ENCODE measurements at regions not wholly inside any gene's neighbourhood (a gene's known extent, or its start where the extent isn't known, plus 50 kb on each side); places are given as distances from the start of the nearest gene placed in this dataset.
"Not testable (repeated sequence)": the region's sequence is repeated elsewhere in the genome, so short reads cannot be mapped to it uniquely, and the experiment has no call there.

DNA sequence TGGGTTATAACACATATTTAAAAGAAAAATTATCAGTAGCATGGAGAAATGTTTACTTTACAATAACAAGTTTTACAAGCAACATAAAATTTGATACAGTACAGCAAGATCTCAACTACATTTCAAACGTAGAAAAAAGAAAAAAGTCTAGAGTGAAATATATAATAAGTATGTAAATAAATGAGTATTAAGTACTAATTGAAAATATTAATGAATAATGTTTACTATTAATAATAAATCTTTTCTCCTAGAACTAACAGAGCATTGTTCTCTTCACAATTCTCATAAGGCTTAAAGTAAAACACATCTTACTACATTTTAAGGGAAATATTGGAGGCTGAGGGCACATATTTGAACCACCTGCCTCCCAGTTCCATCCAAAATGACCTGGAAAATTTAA lies 72.1 kb downstream of the TMEM212 start:
- no peak for DNase-seq (ENCODE audit: low spot score)

DNA sequence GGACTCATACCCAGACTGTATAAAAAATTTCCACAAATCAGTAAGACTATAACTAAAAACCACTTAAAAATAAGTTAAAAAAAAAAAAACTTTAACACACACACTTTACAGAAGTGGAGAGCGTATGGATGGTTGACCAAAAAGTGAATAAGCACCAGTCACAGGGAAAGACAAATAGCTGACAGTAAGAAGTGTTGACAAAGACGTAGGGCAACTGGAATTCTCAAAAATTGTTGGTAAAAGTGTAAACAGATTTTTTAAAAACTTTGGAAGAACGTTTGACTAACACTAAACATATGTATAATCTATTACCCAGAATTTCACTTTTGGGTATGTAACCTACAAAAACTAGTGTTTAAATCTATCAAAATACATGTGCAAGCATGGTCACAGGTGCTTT lies 73.7 kb downstream of the TMEM212 start:
- no peak for DNase-seq (ENCODE audit: low spot score)

DNA sequence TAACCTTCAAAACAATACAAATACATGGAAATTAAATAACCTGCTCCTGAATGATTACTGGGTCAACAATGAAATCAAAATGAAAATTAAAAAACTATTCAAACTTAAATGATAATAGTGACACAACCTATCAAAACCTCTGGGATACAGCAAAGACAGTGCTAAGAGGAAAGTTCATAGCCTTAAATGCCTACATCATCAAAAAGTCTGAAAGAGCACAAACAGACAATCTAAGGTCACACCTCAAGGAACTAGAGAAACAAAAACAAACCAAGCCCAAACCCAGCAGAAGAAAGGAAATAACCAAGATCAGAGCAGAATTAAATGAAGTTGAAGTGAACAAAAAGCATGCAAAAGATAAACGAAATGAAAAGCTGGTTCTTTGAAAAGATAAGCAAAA lies 79.5 kb downstream of the TMEM212 start:
- not testable (repeated sequence) for DNase-seq (ENCODE audit: low spot score)

DNA sequence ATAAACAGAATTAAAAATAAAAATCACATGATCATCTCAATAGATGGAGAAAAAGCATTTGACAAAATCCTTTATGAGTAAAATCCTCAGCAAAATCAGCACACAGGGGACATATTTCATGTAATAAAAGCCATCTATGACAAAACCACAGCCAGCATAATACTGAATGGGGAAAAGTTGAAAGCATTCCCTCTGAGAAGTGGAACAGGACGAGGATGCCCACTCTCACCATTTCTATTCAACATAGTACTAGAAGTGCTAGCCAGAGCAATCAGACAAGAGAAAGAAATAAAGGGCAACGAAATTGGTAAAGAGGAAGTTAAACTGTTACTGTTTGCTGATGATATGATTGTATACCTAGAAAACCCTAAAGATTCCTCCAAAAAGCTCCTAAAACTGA lies 80.5 kb downstream of the TMEM212 start:
- DNase-seq (ENCODE audit: low spot score) = not testable (repeated sequence)

DNA sequence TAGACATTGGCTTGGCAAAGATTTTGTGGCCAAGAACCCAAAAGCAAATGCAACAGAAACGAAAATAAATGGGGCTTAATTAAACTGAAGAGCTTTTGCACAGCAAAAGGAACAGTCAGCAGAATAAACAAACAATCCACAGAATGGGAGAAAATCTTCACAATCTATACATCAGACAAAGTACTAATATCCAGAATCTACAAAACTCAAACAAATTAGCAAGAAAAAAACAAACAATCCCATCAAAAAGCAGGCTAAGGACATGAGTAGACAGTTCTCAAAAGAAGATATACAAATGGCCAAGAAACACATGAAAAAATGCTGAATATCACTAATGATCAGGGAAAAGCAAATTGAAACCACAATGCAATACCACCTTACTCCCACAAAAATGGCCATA lies 81.7 kb downstream of the TMEM212 start:
- not testable (repeated sequence) for DNase-seq (ENCODE audit: low spot score)

DNA sequence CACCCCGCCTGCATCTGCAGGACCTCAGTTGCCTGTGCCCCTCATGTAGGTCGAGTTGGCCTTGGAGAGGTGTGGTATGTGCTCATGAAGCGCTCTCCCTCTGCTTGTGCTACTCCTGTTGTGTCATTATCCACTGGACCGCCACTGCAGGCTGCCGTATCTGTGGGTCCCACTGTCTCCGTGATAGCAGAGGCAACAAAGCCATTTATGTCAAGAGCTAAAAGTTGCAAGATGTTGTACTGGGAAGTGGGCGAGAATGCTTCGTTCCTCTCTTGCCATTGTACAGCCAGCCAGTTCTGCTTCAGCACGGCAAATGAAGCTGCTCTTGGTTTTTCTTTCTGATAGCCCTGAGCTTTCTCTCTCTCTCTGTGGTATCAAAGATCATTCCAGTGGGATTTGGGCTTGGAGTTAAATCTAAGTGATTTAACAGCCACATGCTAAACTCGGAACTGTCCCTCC lies 89.0 kb downstream of the TMEM212 start:
- no peak for DNase-seq (ENCODE audit: low spot score)

DNA sequence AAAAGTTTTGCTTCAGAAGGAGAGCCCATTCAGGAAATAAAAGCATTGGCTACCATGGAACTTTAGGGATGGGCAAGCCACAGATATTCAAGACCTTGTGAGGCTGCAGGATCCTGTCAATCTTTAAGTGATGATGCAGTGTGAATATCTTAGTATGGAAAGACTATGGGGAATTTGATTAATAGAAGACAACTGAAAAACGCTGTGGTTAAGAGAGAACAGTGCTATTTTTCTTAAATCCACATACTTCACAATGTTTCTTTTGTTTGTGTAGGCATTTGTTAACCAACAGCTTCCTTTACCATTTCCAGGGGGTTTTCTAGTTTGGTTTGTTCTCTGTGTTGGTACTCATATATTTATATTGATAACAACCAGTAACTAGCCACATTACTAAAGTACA lies 90.3 kb downstream of the TMEM212 start:
- DNase-seq (ENCODE audit: low spot score) = no peak

DNA sequence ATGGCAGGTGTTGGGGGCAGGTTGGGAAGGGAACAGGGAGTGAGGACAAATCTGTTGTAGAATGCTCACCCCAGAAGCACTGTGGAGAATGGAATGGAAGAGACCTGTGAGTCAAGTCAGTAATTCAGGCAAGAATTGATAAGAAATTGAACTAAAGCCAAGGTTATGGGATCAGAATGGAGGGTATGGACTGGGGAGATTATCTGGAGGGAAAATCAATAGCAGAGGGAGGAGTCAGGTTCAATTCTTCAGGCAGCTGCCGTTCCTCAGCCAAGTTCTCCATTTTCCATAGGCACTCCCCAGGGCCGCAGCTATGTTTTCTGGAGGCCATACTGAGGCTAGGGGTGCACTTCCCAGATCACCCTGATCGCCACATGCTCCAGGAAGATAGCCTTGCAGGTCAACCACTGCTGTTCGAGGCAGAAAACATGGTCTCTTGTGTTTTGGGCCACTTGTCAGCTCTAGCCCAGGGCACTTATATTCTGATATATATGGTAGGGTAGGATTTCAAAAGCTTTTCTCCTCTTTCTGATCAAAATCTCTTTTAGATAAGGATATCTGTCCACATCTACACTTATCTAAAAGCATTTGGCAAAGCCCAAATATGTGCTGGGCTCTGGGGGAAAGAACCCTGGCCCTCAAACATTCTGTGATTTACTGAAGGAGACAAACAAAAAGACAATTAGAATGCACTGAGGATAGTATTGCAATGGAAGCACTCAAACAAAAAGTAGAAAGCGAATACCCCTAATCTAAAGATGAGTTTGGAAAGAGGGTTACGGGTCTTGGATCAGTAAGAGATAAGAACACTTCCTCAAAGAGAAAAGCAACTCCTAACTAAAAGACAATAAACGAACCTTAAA lies 92.3 kb downstream of the TMEM212 start:
- no peak for DNase-seq (ENCODE audit: low spot score)

DNA sequence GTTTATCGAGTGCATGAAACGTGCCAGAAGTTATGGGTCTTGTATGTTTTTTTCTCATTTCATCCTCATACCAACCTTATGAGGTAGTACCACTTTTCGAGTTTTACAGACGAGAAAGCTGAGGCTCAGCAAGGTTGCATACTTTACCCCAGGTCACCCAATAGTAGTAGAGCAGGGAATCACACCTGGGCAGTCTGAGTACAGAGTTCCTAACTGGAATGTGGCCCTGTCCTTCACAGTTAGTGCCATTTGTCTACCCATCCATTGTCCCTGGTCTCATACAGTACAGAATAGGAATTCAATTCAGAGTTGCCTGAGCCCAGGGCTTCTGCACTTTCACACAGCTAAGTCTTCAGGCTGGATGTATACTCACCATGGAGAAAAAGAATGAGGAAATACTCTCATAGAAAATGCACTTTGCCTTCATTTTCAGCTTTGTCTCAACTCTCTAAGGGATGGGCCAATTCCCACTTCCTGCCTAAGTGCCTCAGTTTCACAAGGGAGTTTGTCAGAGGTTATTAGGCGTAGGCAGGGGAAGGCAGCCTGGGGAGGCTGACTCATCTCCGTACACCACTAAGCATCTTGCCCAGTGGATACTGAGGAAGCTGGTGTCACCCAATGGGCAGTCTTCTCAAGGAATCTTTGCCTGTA lies 93.2 kb downstream of the TMEM212 start:
- peak; percentile 67 for DNase-seq (ENCODE audit: low spot score)

DNA sequence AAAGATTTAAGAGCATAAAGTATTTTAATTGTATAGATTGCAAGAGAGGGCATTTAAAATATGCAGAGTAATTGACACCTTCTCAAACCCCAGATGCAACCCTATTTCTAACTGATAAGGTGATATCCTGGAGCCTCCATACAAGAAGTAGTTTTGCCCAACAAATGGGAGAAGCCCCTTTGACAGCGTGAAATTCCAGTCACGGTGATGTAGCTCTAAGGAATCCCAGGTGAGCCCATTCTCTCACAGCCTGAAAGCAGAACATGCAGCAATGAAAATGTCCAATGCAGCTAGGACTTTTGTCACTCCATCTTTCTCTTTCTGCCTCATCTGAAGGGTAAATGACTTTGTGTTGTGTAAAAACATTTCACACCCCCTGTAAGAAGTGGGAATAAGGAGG lies 96.4 kb downstream of the TMEM212 start:
- DNase-seq (ENCODE audit: low spot score) = no peak

DNA sequence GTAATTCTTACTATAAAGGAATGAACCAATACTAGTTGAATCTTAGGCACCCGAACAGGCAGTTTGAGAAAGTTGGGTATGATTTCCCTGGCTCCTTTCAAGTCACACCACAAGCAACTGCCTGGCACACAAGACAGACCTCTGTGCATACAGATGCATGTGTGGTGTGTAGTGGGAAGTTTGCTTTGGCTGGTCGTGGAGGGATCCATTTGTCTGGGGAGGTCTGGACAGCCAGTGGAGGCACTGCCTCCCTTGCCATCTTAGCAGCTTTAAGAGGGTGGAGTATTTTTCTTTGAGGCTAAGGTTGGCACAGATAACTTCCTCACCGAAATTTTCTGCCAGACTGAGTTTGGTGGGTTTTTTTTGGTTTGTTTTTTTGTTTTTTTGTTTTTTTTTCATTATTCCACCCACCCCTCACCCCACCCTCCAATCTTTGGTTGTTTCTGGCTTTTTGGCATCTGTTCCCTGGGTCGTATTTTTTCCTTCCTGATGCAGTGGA lies 97.1 kb downstream of the TMEM212 start:
- no peak for DNase-seq (ENCODE audit: low spot score)

DNA sequence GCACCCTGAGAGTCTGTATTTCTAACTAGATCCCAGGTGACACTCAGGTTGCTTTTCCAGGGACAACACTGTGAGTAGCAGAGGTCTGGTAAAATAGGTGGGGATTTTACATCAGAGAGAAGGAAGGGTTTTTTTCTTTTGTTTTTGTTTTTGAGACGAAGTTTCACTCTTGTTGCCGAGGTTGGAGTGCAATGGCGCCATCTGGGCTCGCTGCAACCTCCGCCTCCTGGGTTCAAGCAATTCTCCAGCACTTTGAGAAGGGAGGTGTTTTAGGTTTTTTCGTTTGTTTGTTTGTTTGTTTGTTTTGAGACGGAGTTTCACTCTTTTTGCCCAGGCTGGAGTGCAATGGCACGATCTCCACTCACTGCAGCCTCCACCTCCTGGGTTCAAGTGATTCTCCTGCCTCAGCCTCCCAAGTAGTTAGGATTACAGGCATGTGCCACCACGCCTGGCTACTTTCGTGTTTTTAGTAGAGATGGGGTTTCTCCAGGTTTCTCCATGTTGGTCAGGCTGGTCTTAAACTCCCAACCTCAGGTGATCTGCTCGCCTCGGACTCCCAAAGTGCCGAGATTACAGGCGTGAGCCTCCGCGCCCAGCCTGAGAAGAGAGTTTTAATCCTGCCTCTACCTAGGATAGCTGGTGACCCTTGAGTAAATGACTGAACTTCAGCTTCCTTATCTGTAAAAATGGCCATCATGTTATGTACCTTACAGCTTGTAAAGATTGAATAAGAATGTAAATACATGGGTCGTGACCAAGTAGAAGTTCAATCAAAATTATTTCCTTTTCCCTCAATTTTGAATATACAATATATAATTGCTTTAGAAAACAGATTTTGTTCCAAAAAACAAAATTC lies 95.9 kb upstream of the FNDC3B start:
- DNase-seq (ENCODE audit: low spot score) = no peak

DNA sequence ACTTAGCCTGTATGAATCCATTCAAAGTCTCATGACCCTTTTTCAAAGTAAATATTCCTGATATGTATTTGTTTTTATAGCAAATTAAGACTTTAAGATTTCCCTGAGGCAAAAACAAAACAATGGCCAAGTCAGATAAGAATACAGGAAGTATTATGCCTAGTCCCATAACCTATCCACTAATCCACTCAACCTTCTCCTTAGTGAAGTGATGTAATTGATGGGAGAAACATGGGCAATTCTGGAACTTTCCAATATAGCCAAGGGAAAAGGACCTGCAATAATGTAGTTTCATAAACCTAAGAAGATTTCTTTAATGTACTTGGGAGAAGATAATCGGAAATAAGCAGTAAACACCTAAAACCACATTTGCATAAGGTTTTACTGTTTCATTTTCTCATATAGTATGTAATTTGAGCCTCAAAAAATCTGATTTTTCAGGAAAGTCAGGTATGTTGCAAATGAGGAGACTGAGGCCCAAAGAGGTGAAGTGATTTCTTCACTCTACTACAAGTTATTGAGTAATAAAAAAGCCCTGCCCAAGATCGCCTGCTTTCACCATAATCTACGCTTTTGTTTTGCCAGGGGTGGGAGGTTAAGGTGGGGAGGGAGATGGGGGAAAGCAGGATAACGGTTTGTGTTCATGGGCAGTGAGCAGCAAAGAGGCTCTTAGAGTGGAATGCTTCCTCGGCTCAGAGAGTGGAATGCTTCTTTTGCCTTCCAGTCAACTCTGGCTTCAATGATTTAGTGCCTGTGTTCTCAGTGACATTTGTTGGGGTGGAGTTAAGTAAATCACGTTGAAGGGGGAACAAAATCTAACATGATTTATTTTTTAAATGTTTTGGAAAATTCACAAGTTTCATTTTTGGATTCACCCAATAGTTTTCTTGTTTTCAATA lies 95.0 kb upstream of the FNDC3B start:
- DNase-seq (ENCODE audit: low spot score) = peak; percentile 29

DNA sequence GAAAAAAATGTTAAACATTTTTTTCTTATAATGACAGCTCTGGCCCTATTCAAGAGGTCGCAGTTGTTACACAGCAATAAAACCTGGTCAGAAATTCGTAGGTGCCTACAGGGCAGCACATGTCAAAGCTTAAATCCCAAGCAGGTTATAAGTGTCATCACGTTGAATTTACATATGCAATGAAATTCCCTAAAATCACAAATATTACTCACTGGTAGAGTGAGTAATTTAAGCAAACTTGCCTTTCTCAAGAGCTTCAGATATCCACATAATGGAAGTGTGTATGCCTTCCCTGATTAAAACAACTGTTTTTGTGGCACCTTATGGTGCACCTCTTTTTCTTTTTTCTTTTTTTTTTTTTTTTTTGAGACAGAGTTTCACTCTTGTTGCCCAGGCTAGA lies 90.7 kb upstream of the FNDC3B start:
- no peak for DNase-seq (ENCODE audit: low spot score)

DNA sequence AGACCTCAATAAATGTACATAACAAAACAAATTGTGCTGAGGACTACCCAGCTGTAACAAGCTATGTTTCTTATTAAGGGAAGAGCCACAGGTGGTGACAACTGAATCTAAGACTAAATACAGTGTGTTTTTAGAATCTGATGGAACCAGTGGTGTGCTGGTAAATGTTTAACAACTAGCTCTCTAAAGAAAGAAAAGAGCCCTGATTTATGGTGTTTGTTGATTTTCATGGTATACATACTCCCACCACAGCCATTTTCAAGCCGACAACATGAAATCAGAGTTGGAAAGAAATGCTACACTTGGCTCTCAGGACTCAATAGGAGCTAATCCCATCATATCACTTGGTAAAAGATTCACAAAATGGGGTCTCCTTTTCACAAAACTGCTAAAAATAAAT lies 89.8 kb upstream of the FNDC3B start:
- no peak for DNase-seq (ENCODE audit: low spot score)

DNA sequence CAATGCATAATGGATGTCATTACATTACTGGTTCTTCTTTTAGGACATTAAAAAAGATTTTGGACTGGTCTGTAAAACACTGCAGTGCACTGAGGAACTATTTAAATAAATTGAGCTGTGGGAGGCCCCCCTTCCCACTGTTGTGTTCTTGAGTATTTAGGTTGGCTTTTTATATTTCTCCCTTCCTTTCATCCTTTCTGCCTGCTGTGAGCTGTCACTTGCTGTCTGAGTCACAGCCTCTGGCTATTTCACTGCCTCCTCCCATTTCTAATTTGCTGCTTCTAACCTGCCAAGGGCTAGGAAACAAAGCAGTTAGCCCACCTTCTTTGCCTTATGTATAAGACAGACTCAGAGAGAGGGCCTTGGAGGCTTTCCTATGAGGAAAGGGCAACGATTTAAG lies 89.0 kb upstream of the FNDC3B start:
- peak; percentile 48 for DNase-seq (ENCODE audit: low spot score)

DNA sequence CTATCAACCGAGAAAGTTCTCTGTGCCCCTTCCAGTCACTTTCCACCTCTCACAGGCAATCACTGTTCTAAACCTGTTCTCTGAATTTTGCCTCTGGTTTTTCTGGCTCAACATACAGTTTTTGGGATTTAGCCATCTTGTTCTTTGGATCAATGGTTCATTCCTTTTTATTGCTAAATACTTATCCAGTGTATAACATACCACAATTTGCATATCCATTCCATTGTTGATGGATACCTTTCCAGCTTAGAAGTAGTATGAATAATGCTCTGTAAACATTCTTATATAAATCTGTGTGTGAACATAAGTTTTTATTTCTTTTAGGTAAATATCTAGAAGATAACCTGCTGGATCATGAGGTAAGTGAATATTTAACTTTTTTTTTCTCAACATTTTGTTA lies 87.8 kb upstream of the FNDC3B start:
- no peak for DNase-seq (ENCODE audit: low spot score)

DNA sequence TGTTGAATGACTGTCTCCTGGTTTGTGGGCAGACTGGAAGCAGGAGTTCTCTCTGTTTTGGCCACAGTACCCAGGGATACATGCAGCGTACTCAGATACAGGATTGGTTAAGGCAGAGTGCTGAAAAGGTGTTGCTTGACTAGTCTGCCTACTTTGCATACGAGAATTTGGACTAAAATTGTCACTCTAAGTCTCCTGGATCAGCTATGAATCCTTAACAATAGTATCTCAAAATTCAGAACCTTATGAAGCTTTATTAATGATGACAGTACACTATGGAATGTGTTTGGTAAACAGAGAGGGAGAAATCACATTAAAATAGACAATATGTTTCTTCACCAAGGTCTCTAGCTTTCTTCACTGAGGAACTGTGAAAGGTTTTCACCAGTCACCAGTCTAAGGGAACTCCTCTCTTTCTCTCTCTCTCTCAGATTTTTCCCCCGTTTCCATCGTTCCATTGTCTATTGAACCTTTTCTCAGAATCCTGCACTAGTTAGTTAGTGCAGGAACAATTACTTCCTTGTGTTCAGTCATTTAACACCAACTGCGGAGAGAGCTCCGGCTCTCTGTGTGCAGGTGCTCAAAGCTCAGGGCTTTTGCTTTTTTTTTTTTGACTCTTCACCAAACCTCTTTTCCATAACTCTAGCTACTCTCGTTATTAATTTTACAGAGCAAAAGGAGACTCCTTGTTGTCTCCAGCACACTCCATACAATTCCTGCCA lies 85.9 kb upstream of the FNDC3B start:
- DNase-seq (ENCODE audit: low spot score) = peak; percentile 31

DNA sequence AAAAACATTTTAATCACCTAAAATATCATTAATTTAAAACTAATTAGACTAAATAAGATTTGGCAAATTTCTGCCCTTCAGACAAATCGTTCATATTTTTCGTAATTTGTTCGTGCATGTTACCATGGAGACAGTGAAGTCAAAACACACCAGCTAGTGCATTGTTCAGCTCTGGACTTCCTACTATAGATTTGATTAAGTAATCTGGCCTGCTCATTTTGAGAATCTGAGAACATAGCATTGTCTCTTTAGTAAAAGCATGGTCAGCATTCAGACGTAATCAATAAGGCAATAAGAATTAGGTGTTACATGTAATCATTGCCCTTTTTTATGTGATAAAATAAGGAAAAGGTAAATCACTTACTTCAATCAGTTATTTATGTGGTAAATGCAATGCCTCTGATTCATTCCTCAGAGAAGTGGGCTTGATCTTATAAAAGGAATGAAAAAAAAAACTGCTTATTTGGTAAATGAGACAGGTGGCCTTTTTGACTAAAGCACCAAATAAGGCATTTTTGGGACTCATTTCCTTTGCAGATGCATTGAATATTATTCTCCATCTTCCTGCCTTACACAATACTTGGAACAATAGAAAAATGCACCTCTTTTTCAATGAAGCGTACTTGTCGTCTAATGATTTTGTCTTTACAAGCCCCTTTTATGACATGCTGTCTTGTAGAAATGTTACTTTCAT lies 84.5 kb upstream of the FNDC3B start:
- no peak for DNase-seq (ENCODE audit: low spot score)

DNA sequence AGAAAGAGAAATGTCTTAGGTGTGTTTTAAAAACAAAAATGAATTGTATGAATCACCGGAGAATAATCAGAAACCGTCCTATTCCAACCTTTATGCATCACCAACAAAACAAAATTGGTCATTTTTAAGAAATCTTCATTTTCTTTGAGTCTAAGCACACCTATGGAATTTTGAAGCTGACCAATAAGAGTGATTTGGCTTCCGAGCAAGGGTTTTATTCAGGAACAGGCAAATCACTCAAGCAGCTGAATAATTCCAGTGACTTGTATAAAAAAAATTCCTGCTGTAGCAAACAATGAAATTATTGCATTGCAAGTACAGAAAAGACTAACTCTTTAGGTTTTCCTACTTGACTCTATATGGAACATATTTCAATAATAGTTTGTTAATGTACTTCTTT lies 83.8 kb upstream of the FNDC3B start:
- no peak for DNase-seq (ENCODE audit: low spot score)
